ENCODE measurements at regions not wholly inside any gene's neighbourhood (a gene's known extent, or its start where the extent isn't known, plus 50 kb on each side); places are given as distances from the start of the nearest gene placed in this dataset.
A peak's percentile ranks its signal among the peaks of the same experiment; 100 is the strongest.

DNA sequence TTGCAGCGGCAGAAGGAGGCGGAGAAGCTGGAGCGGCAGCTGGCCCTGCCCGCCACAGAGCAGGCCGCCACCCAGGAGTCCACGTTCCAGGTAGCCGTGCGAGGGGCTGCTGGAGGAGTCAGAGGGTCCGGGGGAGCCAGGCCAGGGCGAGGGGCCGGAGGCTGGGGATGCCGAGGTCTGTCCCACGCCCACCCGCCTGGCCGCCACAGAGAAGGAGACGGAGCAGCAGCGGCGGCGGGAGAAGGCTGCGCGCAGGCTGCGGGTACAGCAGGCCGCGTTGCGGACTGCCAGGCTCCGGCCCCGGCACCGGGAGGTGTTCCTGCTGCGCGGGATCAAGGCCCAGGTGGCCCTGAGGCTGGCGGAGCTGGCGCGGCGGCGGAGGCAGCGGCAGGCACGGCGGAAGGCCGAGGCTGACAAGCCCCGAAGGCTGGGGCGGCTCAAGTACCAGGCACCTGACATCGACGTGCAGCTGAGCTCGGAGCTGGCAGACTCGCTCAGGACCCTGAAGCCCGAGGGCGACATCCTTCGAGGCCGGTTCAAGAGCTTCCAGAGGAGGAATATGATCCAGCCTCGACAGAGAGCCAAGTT lies 625.0 kb downstream of the MCTP2 start:
- Mint-ChIP-seq H3K27me3 (ENCODE audit: low read depth) (no peaks in the 10 kb centered on the region), H3K9me3 (0 out of 2 replicates have a peak, but pooled peaks cover 3% of the 10 kb centered on the region), H3K36me3 (no peaks in the 10 kb centered on the region), H3K4me3 (no peak overlapping the region), H3K27ac (no peak overlapping the region), H3K4me1 (peaks cover 9% of the 10 kb centered on the region)
- DNase-seq (ENCODE audit: low spot score) (no peak), ATAC-seq (peak; percentile 48)
- TF ChIP-seq, protein P1, sequence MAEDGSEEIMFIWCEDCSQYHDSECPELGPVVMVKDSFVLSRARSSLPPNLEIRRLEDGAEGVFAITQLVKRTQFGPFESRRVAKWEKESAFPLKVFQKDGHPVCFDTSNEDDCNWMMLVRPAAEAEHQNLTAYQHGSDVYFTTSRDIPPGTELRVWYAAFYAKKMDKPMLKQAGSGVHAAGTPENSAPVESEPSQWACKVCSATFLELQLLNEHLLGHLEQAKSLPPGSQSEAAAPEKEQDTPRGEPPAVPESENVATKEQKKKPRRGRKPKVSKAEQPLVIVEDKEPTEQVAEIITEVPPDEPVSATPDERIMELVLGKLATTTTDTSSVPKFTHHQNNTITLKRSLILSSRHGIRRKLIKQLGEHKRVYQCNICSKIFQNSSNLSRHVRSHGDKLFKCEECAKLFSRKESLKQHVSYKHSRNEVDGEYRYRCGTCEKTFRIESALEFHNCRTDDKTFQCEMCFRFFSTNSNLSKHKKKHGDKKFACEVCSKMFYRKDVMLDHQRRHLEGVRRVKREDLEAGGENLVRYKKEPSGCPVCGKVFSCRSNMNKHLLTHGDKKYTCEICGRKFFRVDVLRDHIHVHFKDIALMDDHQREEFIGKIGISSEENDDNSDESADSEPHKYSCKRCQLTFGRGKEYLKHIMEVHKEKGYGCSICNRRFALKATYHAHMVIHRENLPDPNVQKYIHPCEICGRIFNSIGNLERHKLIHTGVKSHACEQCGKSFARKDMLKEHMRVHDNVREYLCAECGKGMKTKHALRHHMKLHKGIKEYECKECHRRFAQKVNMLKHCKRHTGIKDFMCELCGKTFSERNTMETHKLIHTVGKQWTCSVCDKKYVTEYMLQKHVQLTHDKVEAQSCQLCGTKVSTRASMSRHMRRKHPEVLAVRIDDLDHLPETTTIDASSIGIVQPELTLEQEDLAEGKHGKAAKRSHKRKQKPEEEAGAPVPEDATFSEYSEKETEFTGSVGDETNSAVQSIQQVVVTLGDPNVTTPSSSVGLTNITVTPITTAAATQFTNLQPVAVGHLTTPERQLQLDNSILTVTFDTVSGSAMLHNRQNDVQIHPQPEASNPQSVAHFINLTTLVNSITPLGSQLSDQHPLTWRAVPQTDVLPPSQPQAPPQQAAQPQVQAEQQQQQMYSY (CRISPR knock-in tag; IDR thresholded peaks at IDR 0.05) = no peak
- no peak for TF ChIP-seq SMAD3 (CRISPR knock-in tag; IDR thresholded peaks at IDR 0.05; ENCODE audit: borderline replicate concordance)
- no peak for TF ChIP-seq SOX15 (CRISPR knock-in tag; IDR thresholded peaks at IDR 0.05)
- CTCF ChIA-PET = no interaction called here
- POLR2A ChIA-PET = no interaction called here

DNA sequence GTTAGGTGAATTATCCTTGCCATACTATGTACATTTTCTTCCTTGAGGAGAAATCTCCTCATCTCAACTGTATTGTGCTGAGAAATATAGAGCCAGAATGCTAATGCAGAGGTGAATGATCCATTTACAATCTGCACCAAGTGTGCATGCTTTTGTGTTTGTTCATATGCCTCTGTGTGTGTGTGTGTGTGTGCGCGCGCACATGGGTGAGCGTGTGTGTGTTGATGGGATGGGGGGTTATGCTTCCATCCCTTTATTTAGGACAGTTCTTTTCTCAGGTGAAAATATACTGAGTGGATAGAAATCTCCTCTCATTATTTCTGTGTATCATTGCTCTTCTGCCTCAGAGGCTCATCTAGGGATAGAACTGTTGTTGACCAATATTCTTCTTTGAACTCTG lies 626.1 kb downstream of the MCTP2 start:
- no peaks in the 10 kb centered on the region; the same call in 1 of the 2 replicates for H3K36me3 Mint-ChIP-seq
- ChIA-PET CTCF (no interaction called here), POLR2A (no interaction called here)
- peaks cover 9% of the 10 kb centered on the region for H3K4me1 Mint-ChIP-seq
- no peak overlapping the region for H3K4me3 Mint-ChIP-seq
- H3K9me3 Mint-ChIP-seq = peaks cover 10% of the 10 kb centered on the region
- H3K27me3 Mint-ChIP-seq (ENCODE audit: low read depth) = no peaks in the 10 kb centered on the region
- ATAC-seq = no peak
- no peak for DNase-seq (ENCODE audit: low spot score)
- peak overlapping the region; percentile 75; the same call in 1 of the 2 replicates for H3K27ac Mint-ChIP-seq
- TF ChIP-seq, protein P2, sequence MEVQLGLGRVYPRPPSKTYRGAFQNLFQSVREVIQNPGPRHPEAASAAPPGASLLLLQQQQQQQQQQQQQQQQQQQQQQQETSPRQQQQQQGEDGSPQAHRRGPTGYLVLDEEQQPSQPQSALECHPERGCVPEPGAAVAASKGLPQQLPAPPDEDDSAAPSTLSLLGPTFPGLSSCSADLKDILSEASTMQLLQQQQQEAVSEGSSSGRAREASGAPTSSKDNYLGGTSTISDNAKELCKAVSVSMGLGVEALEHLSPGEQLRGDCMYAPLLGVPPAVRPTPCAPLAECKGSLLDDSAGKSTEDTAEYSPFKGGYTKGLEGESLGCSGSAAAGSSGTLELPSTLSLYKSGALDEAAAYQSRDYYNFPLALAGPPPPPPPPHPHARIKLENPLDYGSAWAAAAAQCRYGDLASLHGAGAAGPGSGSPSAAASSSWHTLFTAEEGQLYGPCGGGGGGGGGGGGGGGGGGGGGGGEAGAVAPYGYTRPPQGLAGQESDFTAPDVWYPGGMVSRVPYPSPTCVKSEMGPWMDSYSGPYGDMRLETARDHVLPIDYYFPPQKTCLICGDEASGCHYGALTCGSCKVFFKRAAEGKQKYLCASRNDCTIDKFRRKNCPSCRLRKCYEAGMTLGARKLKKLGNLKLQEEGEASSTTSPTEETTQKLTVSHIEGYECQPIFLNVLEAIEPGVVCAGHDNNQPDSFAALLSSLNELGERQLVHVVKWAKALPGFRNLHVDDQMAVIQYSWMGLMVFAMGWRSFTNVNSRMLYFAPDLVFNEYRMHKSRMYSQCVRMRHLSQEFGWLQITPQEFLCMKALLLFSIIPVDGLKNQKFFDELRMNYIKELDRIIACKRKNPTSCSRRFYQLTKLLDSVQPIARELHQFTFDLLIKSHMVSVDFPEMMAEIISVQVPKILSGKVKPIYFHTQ (CRISPR knock-in tag; IDR thresholded peaks at IDR 0.05) = no peak
- no peak for TF ChIP-seq ZNF396 (CRISPR knock-in tag; IDR thresholded peaks at IDR 0.05; ENCODE audit: borderline replicate concordance)
- TF ChIP-seq CREM (CRISPR knock-in tag; IDR thresholded peaks at IDR 0.05) = no peak
- TF ChIP-seq MXD4 (CRISPR knock-in tag; IDR thresholded peaks at IDR 0.05; ENCODE audit: borderline replicate concordance) = no peak
- no peak for TF ChIP-seq NR2C2 (CRISPR knock-in tag; IDR thresholded peaks at IDR 0.05)
- TF ChIP-seq ATF1 (CRISPR knock-in tag; IDR thresholded peaks at IDR 0.05) = no peak
- no peak for TF ChIP-seq ZBTB21 (CRISPR knock-in tag; IDR thresholded peaks at IDR 0.05; ENCODE audit: borderline replicate concordance)
- TF ChIP-seq, protein P3, sequence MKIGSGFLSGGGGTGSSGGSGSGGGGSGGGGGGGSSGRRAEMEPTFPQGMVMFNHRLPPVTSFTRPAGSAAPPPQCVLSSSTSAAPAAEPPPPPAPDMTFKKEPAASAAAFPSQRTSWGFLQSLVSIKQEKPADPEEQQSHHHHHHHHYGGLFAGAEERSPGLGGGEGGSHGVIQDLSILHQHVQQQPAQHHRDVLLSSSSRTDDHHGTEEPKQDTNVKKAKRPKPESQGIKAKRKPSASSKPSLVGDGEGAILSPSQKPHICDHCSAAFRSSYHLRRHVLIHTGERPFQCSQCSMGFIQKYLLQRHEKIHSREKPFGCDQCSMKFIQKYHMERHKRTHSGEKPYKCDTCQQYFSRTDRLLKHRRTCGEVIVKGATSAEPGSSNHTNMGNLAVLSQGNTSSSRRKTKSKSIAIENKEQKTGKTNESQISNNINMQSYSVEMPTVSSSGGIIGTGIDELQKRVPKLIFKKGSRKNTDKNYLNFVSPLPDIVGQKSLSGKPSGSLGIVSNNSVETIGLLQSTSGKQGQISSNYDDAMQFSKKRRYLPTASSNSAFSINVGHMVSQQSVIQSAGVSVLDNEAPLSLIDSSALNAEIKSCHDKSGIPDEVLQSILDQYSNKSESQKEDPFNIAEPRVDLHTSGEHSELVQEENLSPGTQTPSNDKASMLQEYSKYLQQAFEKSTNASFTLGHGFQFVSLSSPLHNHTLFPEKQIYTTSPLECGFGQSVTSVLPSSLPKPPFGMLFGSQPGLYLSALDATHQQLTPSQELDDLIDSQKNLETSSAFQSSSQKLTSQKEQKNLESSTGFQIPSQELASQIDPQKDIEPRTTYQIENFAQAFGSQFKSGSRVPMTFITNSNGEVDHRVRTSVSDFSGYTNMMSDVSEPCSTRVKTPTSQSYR (CRISPR knock-in tag; IDR thresholded peaks at IDR 0.05) = no peak
- no peak for TF ChIP-seq IRF2 (CRISPR knock-in tag; IDR thresholded peaks at IDR 0.05; ENCODE audit: borderline replicate concordance, low read depth)
- no peak for TF ChIP-seq JAZF1 (CRISPR knock-in tag; IDR thresholded peaks at IDR 0.05)
- TF ChIP-seq, protein P4, sequence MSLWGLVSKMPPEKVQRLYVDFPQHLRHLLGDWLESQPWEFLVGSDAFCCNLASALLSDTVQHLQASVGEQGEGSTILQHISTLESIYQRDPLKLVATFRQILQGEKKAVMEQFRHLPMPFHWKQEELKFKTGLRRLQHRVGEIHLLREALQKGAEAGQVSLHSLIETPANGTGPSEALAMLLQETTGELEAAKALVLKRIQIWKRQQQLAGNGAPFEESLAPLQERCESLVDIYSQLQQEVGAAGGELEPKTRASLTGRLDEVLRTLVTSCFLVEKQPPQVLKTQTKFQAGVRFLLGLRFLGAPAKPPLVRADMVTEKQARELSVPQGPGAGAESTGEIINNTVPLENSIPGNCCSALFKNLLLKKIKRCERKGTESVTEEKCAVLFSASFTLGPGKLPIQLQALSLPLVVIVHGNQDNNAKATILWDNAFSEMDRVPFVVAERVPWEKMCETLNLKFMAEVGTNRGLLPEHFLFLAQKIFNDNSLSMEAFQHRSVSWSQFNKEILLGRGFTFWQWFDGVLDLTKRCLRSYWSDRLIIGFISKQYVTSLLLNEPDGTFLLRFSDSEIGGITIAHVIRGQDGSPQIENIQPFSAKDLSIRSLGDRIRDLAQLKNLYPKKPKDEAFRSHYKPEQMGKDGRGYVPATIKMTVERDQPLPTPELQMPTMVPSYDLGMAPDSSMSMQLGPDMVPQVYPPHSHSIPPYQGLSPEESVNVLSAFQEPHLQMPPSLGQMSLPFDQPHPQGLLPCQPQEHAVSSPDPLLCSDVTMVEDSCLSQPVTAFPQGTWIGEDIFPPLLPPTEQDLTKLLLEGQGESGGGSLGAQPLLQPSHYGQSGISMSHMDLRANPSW (CRISPR knock-in tag; conservative IDR thresholded peaks at IDR 0.05; ENCODE audit: low read depth) = no peak
- no peak for TF ChIP-seq MYBL2 (CRISPR knock-in tag; IDR thresholded peaks at IDR 0.05)
- TF ChIP-seq NFE2L1 (CRISPR knock-in tag; IDR thresholded peaks at IDR 0.05) = no peak
- TF ChIP-seq, protein P5, sequence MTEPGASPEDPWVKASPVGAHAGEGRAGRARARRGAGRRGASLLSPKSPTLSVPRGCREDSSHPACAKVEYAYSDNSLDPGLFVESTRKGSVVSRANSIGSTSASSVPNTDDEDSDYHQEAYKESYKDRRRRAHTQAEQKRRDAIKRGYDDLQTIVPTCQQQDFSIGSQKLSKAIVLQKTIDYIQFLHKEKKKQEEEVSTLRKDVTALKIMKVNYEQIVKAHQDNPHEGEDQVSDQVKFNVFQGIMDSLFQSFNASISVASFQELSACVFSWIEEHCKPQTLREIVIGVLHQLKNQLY (CRISPR knock-in tag; IDR thresholded peaks at IDR 0.05) = no peak
- TF ChIP-seq, protein P6, sequence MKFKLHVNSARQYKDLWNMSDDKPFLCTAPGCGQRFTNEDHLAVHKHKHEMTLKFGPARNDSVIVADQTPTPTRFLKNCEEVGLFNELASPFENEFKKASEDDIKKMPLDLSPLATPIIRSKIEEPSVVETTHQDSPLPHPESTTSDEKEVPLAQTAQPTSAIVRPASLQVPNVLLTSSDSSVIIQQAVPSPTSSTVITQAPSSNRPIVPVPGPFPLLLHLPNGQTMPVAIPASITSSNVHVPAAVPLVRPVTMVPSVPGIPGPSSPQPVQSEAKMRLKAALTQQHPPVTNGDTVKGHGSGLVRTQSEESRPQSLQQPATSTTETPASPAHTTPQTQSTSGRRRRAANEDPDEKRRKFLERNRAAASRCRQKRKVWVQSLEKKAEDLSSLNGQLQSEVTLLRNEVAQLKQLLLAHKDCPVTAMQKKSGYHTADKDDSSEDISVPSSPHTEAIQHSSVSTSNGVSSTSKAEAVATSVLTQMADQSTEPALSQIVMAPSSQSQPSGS (CRISPR knock-in tag; IDR thresholded peaks at IDR 0.05; ENCODE audit: borderline replicate concordance, low read depth) = no peak
- no peak for TF ChIP-seq NR1H2 (CRISPR knock-in tag; IDR thresholded peaks at IDR 0.05)
